ENCODE measurements at regions not wholly inside any gene's neighbourhood (a gene's known extent, or its start where the extent isn't known, plus 50 kb on each side); places are given as distances from the start of the nearest gene placed in this dataset.

- TF ChIP-seq EZH2 (optimal IDR thresholded peaks at IDR 0.05; ENCODE audit: low read depth, low read length) (no peak), CTCF (IDR thresholded peaks at IDR 0.05; ENCODE audit: low read length) (no peak), EZH2phosphoT487 (IDR thresholded peaks at IDR 0.05; ENCODE audit: low read length) (no peak)
These were observed 636.1 kb downstream of the PSAT1 start for GRCh38 chr9:78932849-78933627.
